SU-DHL-6 (cell line): ENCODE measurements at regions not wholly inside any gene's neighbourhood (a gene's known extent, or its start where the extent isn't known, plus 50 kb on each side); places are given as distances from the start of the nearest gene placed in this dataset.

Source experiments
- H2AFZ ChIP-seq: fragments of 200-600 bp; sonication (generic); 2 replicates; pipeline ENCODE4 v1.6.1; 2014; ENCODE audit warnings: low read depth, mild to moderate bottlenecking, moderate library complexity, mixed read lengths, antibody characterized with exemption, low read length; ENCODE audit not compliant: severe bottlenecking
- H3F3A ChIP-seq: fragments of 200-600 bp; shearing (Covaris generic); 2 replicates; pipeline ENCODE4 v1.6.0; 2016; ENCODE audit warnings: antibody characterized with exemption, mild to moderate bottlenecking; ENCODE audit not compliant: insufficient read depth
- H3K27ac ChIP-seq: fragments of 200-600 bp; sonication (generic); 2 replicates; pipeline ENCODE4 v1.5.1; 2016; ENCODE audit warnings: low read depth, mild to moderate bottlenecking, low read length, moderate library complexity, mixed read lengths
- H3K27me3 ChIP-seq: fragments of 200-600 bp; sonication (generic), shearing (Covaris generic); 2 replicates; pipeline ENCODE4 v1.6.0; 2014; ENCODE audit warnings: mild to moderate bottlenecking, low read length
- H3K36me3 ChIP-seq: fragments of 200-600 bp; sonication (generic); 2 replicates; pipeline ENCODE4 v1.6.1; 2014; ENCODE audit warnings: mild to moderate bottlenecking, low read length, mixed read lengths
- H3K4me2 ChIP-seq: fragments of 300-600, 200-600 bp; shearing (Covaris generic), sonication (generic); 2 replicates; pipeline ENCODE4 v1.6.0; 2014; ENCODE audit warnings: low read length, low read depth, mild to moderate bottlenecking; ENCODE audit not compliant: poor library complexity, severe bottlenecking
- H3K4me3 ChIP-seq: fragments of 200-600 bp; sonication (generic); 2 replicates; pipeline ENCODE4 v1.5.1; 2014; ENCODE audit warnings: antibody characterized with exemption, low read length, mild to moderate bottlenecking, mixed read lengths; ENCODE audit not compliant: insufficient read depth, poor library complexity, severe bottlenecking
- H3K79me2 ChIP-seq: fragments of 200-600 bp; sonication (generic); 2 replicates; pipeline ENCODE4 v1.6.1; 2014; ENCODE audit warnings: mild to moderate bottlenecking, low read length, moderate library complexity; ENCODE audit not compliant: insufficient read depth
- H3K9ac ChIP-seq: fragments of 200-600 bp; sonication (generic); 2 replicates; pipeline ENCODE4 v1.7.0; 2014; ENCODE audit warnings: mild to moderate bottlenecking, low read length
- H3K9me2 ChIP-seq: fragments of 200-600 bp; sonication (generic); replicated peaks from 2 replicates; pipeline ENCODE4 v1.6.1; 2014; ENCODE audit warnings: low read length; ENCODE audit not compliant: insufficient read depth
- H3K9me3 ChIP-seq: fragments of 200-600 bp; sonication (generic); 2 replicates; pipeline ENCODE4 v1.6.1; 2014; ENCODE audit warnings: low read length, mixed read lengths; ENCODE audit not compliant: insufficient read depth
- H4K20me1 ChIP-seq: fragments of 200-600 bp; sonication (generic); 2 replicates; pipeline ENCODE4 v1.6.1; 2014; ENCODE audit warnings: low read depth, mild to moderate bottlenecking, antibody characterized with exemption, low read length, moderate library complexity, mixed read lengths
- EZH2phosphoT487 ChIP-seq: fragments of 200-600 bp; sonication (generic), shearing (Covaris generic); conservative IDR thresholded peaks from 2 replicates; pipeline ENCODE4 v1.6.1; 2018; ENCODE audit warnings: mild to moderate bottlenecking, antibody characterized with exemption, low read length, moderate library complexity, mixed read lengths
- TF ChIP-seq, protein P1 (sequence below): fragments of 200-600 bp; sonication (generic); IDR thresholded peaks from one replicate; pipeline ENCODE4 v1.5.1; 2017; ENCODE audit warnings: antibody characterized with exemption, mild to moderate bottlenecking, low read length, moderate library complexity; ENCODE audit not compliant: insufficient read depth, poor library complexity, severe bottlenecking

DNA sequence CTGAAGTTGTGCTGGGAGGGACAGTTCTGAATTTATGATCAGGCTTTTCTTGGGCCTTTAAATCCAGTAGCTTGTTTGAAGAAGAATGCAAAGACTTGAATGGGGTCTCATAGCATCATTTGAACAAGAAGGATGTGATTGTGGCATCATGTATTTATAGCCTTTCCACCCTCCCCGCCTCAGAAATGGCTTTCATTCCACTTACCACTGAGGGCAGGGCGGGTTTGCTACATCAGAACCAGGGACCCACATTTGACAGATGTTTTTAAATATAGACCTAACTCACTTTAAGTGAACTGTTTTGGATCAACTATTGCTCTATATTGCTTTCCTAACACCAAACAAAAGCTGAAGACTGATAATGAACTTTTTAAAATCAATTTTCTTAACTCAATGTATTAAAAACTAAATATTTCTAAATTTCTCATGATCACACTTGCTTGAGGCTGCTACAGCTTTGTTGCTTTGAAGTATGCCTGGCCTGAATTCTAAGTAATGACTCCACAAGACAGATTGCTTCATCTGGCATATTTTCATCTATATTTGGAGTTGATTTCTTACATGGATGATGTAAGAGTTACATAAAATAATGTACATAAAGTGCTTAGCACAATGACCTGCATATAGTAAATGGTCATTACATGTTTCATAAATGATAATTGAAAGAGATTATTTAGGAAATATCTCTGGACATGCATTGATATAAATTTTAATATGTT, 1552.9 kb upstream of the SLC39A10 start:
- H4K20me1 ChIP-seq, result no peaks in the 10 kb centered on the region
- H3K4me3 ChIP-seq, result peak overlapping the region; percentile 0
- H3K4me2 ChIP-seq, result peak overlapping the region; percentile 94
- H3K9ac ChIP-seq, result peak overlapping the region; percentile 50
- H3F3A ChIP-seq, result peaks cover 23% of the 10 kb centered on the region
- no peaks in the 10 kb centered on the region for H3K9me3 ChIP-seq
- no peak for TF ChIP-seq EZH2phosphoT487
- TF ChIP-seq, protein P1, sequence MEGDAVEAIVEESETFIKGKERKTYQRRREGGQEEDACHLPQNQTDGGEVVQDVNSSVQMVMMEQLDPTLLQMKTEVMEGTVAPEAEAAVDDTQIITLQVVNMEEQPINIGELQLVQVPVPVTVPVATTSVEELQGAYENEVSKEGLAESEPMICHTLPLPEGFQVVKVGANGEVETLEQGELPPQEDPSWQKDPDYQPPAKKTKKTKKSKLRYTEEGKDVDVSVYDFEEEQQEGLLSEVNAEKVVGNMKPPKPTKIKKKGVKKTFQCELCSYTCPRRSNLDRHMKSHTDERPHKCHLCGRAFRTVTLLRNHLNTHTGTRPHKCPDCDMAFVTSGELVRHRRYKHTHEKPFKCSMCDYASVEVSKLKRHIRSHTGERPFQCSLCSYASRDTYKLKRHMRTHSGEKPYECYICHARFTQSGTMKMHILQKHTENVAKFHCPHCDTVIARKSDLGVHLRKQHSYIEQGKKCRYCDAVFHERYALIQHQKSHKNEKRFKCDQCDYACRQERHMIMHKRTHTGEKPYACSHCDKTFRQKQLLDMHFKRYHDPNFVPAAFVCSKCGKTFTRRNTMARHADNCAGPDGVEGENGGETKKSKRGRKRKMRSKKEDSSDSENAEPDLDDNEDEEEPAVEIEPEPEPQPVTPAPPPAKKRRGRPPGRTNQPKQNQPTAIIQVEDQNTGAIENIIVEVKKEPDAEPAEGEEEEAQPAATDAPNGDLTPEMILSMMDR, result no peak
- H2AFZ ChIP-seq, result peak overlapping the region; percentile 95
- no peaks in the 10 kb centered on the region for H3K79me2 ChIP-seq
- no peaks in the 10 kb centered on the region for H3K27me3 ChIP-seq
- H3K9me2 ChIP-seq, result no peaks in the 10 kb centered on the region
- no peaks in the 10 kb centered on the region for H3K36me3 ChIP-seq
- peak overlapping the region; percentile 99 for H3K27ac ChIP-seq

DNA sequence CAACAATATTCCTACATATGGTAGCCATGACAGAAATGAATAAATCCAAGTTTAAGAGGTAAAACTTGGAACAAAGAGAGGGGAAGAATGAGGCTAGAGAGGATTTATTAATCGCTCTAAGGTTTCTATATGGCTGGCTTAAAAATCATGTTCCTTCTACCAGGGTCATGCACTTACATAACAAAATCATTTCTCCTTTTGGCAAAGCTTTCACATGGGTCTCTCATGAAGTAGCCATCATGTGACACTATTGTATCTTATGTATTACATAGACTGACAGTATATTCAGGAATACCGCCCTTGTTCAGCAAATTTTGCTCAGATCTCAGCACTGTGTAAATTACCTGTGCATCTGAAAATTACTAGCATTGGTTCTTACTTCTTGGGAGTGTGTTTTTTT, 1554.5 kb upstream of the SLC39A10 start:
- no peak overlapping the region for H3K4me3 ChIP-seq
- H3K9me2 ChIP-seq, result no peaks in the 10 kb centered on the region
- TF ChIP-seq EZH2phosphoT487, result no peak
- TF ChIP-seq, protein P1, result no peak
- H3K9me3 ChIP-seq, result no peaks in the 10 kb centered on the region
- no peaks in the 10 kb centered on the region for H3K79me2 ChIP-seq
- no peaks in the 10 kb centered on the region for H3K36me3 ChIP-seq
- H4K20me1 ChIP-seq, result no peaks in the 10 kb centered on the region
- H3K9ac ChIP-seq, result no peak overlapping the region
- peak overlapping the region; percentile 50 for H2AFZ ChIP-seq
- H3F3A ChIP-seq, result peaks cover 23% of the 10 kb centered on the region
- H3K4me2 ChIP-seq, result no peak overlapping the region
- peak overlapping the region; percentile 99 for H3K27ac ChIP-seq
- no peaks in the 10 kb centered on the region for H3K27me3 ChIP-seq

DNA sequence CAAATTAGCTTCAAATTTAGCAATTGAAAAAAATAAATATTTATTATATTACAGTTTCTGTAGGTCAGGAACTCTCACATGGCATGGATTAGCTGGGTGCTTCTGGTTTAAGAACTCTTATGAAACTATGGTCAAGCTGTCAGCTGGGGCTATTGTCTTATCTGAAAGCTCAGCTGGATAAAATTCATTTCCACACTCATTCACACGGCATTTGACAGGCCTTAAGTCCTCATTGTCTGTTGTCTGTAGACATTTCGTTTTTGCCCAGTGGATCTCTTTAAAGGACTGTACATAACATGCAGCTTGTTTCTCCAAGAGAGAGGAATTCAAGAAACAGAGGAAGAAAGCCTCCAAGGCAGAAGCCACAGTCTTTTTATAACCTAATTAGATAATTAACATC, 1556.8 kb upstream of the SLC39A10 start:
- TF ChIP-seq, protein P1, result no peak
- TF ChIP-seq EZH2phosphoT487, result no peak
- Histone ChIP-seq H3K9ac (no peak overlapping the region), H3K27ac (0 out of 2 replicates have a peak overlapping the region, but pooled peaks have one; percentile 54), H3K27me3 (no peaks in the 10 kb centered on the region), H3K9me2 (no peaks in the 10 kb centered on the region), H3K79me2 (no peaks in the 10 kb centered on the region), H3K9me3 (no peaks in the 10 kb centered on the region), H2AFZ (peak overlapping the region; percentile 91), H3K36me3 (no peaks in the 10 kb centered on the region), H3F3A (peaks cover 18% of the 10 kb centered on the region), H3K4me2 (peak overlapping the region; percentile 58), H3K4me3 (no peak overlapping the region), H4K20me1 (no peaks in the 10 kb centered on the region)
